HG03060 (cell line): ENCODE measurements at regions not wholly inside any gene's neighbourhood (a gene's known extent, or its start where the extent isn't known, plus 50 kb on each side); places are given as distances from the start of the nearest gene placed in this dataset.
"Not testable (repeated sequence)": the region's sequence is repeated elsewhere in the genome, so short reads cannot be mapped to it uniquely, and the experiment has no call there.

Experiments used
- ATAC-seq: cut with Tn5 transposase; IDR thresholded peaks from one replicate; pipeline ENCODE4 v1.9.1; 2021; ENCODE audit warnings: low read depth, moderate number of reproducible peaks; ENCODE audit not compliant: unreplicated experiment

GRCh38 chrX:113548308-113549015, 707.8 kb upstream of the AMOT start:
- no peak for ATAC-seq

- ATAC-seq = no peak
These were observed 704.4 kb upstream of the AMOT start for GRCh38 chrX:113545040-113545439.

GRCh38 chrX:113539599-113540356, 699.1 kb upstream of the AMOT start:
- no peak for ATAC-seq

GRCh38 chrX:113529426-113530013, 688.9 kb upstream of the AMOT start:
- ATAC-seq = no peak

- peak; percentile 95 for ATAC-seq
These were observed 682.2 kb upstream of the AMOT start for GRCh38 chrX:113522814-113523213.

- ATAC-seq = no peak
These were observed 674.3 kb upstream of the AMOT start for GRCh38 chrX:113514906-113515305.

GRCh38 chrX:113512700-113513395, 672.2 kb upstream of the AMOT start:
- ATAC-seq = no peak

GRCh38 chrX:113510586-113510985, 670.0 kb upstream of the AMOT start:
- no peak for ATAC-seq

GRCh38 chrX:113492895-113493294, 652.3 kb upstream of the AMOT start:
- ATAC-seq = no peak

- no peak for ATAC-seq
These were observed 632.8 kb upstream of the AMOT start for GRCh38 chrX:113473418-113473817.

- not testable (repeated sequence) for ATAC-seq
These were observed 632.4 kb upstream of the AMOT start for GRCh38 chrX:113473015-113473414.

GRCh38 chrX:113470166-113470565, 629.5 kb upstream of the AMOT start:
- no peak for ATAC-seq

- no peak for ATAC-seq
These were observed 617.1 kb upstream of the AMOT start for GRCh38 chrX:113457719-113458118.

GRCh38 chrX:113455582-113455981, 615.0 kb upstream of the AMOT start:
- no peak for ATAC-seq

GRCh38 chrX:113429011-113429410, 588.4 kb upstream of the AMOT start:
- no peak for ATAC-seq

- no peak for ATAC-seq
These were observed 581.7 kb upstream of the AMOT start for GRCh38 chrX:113422323-113422722.

- ATAC-seq = no peak
These were observed 580.8 kb upstream of the AMOT start for GRCh38 chrX:113421432-113421831.

- ATAC-seq = no peak
These were observed 571.5 kb upstream of the AMOT start for GRCh38 chrX:113412106-113412505.

GRCh38 chrX:113408843-113409242, 568.2 kb upstream of the AMOT start:
- ATAC-seq = no peak

- ATAC-seq = no peak
These were observed 559.6 kb upstream of the AMOT start for GRCh38 chrX:113400193-113400704.
